NCI-H1694 (cell line): ENCODE measurements at regions not wholly inside any gene's neighbourhood (a gene's known extent, or its start where the extent isn't known, plus 50 kb on each side); places are given as distances from the start of the nearest gene placed in this dataset.

Experiments used
- DNase-seq: peaks from one replicate; lab custom pipeline; 2025; lab: John Stamatoyannopoulos, UW

- DNase-seq, result no peak
These were observed 240.4 kb upstream of the PGRMC2 start for GRCh38 chr4:128527946-128528576.

GRCh38 chr4:128527351-128527750 lies 239.7 kb upstream of the PGRMC2 start:
- no peak for DNase-seq

GRCh38 chr4:128525992-128526630 lies 238.5 kb upstream of the PGRMC2 start:
- DNase-seq, result no peak

- DNase-seq, result no peak
These were observed 237.8 kb upstream of the PGRMC2 start for GRCh38 chr4:128525387-128525786.

- DNase-seq, result no peak
These were observed 236.7 kb upstream of the PGRMC2 start for GRCh38 chr4:128524311-128524710.

- no peak for DNase-seq
These were observed 234.1 kb upstream of the PGRMC2 start for GRCh38 chr4:128521648-128522111.

- DNase-seq, result no peak
These were observed 233.5 kb upstream of the PGRMC2 start for GRCh38 chr4:128521156-128521555.

- no peak for DNase-seq
These were observed 231.7 kb upstream of the PGRMC2 start for GRCh38 chr4:128519163-128519830.

- DNase-seq, result no peak
These were observed 230.3 kb upstream of the PGRMC2 start for GRCh38 chr4:128517739-128518510.

- DNase-seq, result no peak
These were observed 229.6 kb upstream of the PGRMC2 start for GRCh38 chr4:128517096-128517738.

- no peak for DNase-seq
These were observed 228.8 kb upstream of the PGRMC2 start for GRCh38 chr4:128516301-128516969.

- DNase-seq, result no peak
These were observed 226.3 kb upstream of the PGRMC2 start for GRCh38 chr4:128513664-128514484.

- DNase-seq, result no peak
These were observed 225.2 kb upstream of the PGRMC2 start for GRCh38 chr4:128512767-128513322.

- no peak for DNase-seq
These were observed 224.5 kb upstream of the PGRMC2 start for GRCh38 chr4:128512161-128512560.

- no peak for DNase-seq
These were observed 223.2 kb upstream of the PGRMC2 start for GRCh38 chr4:128510850-128511249.

- no peak for DNase-seq
These were observed 215.4 kb upstream of the PGRMC2 start for GRCh38 chr4:128502818-128503527.

GRCh38 chr4:128501239-128501638 lies 213.6 kb upstream of the PGRMC2 start:
- DNase-seq, result no peak

- no peak for DNase-seq
These were observed 200.6 kb upstream of the PGRMC2 start for GRCh38 chr4:128488055-128488705.

- DNase-seq, result no peak
These were observed 197.3 kb upstream of the PGRMC2 start for GRCh38 chr4:128484896-128485295.
